ENCODE measurements at regions not wholly inside any gene's neighbourhood (a gene's known extent, or its start where the extent isn't known, plus 50 kb on each side); places are given as distances from the start of the nearest gene placed in this dataset.
"Not testable (repeated sequence)": the region's sequence is repeated elsewhere in the genome, so short reads cannot be mapped to it uniquely, and the experiment has no call there.

DNA sequence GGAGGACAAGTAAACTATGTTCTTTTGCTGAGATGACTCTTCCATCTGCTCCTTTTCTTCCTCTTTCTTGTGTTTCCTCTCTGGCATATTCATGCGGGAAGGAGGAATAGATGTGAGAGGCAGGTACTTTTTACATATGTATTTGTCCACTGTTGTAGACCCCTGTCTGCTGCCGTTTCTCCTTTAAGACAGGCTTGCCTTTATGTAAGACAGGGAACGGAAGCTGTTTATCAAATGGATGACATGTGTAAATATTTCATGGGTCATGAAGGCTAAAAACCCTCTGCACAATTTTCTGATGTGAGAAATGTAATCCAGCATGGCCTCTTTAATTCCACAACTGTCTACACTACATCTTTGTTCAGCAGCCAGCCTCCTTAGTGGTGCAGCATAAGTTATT lies 1525.5 kb upstream of the NUDT12 start:
- no peak for DNase-seq

DNA sequence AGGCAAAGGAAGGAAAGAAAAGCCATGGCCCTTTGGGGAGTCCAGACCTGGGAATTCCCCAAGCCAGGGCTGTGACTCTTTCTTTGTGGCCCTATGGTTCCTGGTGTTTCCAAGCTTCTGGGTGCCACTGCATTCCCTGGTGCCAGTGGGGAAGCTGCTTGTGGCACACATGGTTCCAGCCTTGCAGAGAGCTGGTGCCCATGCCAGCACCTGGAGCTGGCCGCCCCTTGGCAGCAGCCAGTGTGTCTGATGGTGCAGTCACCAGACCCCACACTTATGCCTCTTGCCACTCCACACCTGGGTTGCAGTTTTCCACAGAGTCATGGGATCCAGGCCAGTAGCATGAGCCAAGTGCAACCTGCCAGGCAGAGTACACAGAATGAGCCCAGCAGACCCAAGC lies 1495.3 kb upstream of the NUDT12 start:
- no peak for DNase-seq

DNA sequence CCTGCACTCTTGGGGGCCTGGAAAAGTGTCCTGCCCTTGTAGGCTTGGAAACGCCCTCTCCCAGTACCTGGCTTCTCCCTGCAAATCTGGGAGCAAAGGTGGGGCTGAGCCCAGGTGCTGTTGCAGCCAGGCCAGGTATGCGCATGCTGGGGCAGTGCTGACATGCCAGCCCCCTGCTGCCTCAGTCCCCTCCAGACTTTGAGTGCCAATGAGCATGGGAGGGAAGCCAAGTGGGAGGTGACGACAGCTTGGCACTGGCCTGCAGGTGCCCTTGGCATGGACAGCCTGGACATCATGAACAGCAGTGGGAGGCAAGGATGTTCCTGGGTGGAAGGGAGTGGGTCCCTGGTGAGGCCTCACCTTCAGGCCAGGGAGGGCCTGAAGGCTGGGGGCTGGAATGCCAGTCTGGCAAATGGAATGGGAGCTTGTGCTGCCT lies 1494.4 kb upstream of the NUDT12 start:
- DNase-seq = no peak

DNA sequence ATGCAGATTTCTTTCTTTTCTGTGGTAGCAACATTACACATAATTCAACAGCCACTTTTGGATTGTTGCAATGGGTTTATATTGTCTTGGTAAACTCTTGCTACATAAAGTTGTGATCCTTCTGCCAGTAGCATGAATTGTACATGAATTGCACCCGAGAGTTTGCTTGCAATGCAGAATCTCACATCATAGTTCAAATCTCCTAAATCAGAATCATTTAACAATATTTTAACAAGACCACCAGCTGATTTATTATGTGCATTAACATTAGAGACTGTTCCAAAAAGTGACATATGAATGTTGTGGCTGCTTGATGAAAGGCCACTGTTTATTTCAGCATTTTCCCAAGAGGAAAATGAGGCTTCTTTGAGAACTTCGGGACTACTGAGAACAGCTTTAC lies 1491.8 kb upstream of the NUDT12 start:
- DNase-seq = no peak

DNA sequence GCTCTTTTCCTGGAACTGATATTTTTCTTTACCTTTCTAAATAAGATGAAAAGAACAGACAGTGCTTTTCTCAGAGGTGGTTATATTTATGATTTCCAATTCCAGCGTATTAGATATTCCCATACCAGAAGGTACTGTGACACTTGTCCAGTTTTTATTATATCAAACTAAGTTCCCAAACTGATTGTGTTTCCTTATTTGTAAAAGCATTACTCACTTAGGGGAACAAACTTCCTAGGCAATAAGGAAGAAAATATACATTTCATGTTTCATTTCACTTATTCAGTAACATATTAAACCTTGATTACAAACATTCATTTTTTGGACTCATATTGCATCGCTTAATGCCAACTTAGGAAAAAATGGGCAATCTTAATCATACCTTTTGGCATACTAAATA lies 1480.0 kb upstream of the NUDT12 start:
- DNase-seq = no peak

DNA sequence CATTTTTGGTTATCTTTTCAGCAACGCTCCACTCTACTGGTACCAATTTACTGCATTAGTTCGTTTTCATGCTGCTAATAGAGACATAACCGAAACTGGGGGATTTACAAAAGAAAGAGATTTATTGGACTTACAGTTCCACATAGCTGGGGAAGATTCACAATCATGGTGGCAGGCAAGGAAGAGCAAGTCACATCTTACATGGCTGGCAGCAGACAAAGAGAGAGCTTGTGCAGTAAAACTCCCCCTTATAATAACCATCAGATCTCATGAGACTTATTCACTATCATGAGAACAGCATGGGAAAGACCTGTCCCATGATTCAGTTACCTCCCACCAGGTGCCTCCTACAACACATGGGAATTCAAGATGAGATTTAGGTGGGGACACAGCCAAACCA lies 1474.2 kb upstream of the NUDT12 start:
- DNase-seq = not testable (repeated sequence)

DNA sequence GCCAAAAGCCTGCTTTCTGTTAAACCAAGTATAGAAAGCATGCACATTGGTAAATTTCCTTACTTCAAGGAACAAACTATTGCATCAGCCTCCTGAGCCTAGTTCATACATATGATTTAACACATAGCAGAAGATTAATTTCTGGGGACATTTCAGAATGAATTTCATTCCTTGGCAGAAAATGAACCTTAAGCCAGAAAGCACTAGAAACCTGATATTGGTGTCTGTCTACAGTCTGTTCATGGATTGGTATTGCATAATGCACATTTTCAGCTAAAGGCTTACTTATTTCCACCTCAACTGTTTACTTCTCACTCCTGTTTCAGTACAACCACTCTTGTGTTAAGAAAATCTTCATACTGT lies 1471.8 kb upstream of the NUDT12 start:
- no peak for DNase-seq

DNA sequence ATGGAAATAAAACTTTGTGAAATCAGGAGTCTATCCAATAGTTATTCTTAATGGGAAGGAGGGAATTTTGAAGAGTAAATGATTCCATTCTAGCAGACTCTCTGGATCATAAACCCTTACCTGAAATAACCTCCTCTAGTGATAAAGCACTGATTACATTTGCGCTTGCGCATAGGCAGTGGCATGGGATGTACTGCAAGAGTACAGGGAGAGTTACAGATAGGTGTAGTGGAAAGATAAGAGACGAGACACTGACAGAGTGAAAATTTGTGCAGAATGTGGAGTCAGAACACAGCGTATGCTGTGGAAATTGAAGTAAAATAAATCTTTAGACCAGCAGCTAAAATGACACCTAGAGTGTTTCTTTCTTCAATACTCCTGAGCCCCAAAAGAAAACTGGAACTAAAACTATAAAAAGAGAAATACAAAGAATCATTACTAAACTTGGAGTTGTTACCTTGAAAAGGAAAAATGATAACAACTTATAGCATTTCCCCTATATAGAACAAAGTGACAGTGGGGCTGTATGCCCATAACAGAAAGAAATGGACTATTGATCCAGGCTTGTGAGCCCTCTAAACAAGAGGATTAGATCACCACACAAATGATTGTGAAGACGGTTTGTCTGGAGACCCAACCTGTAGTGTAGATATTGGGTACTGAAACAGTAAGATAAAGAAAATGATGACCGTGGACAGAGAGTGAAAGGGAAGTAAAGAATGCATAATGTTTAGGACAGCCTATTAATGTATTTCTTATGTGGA lies 1471.2 kb upstream of the NUDT12 start:
- no peak for DNase-seq

DNA sequence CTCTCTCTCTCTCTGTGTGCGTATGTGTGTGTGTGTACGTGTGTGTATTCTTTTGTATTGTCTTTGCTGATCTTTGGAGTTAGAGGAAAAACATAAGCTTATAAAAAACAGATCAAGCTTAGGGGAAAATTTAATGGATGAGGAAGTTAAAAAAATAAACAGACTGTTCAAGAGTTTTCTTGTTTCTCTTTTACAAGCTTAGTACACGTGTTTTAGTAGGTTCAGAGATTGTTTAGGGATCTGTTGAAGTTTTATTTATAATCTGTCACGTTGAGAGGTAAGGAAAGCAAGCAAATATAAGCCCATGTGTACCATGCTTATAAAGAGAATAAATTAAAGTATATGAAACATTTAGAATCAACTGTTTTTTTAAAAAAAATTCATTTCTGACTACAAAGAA lies 1470.3 kb upstream of the NUDT12 start:
- no peak for DNase-seq

DNA sequence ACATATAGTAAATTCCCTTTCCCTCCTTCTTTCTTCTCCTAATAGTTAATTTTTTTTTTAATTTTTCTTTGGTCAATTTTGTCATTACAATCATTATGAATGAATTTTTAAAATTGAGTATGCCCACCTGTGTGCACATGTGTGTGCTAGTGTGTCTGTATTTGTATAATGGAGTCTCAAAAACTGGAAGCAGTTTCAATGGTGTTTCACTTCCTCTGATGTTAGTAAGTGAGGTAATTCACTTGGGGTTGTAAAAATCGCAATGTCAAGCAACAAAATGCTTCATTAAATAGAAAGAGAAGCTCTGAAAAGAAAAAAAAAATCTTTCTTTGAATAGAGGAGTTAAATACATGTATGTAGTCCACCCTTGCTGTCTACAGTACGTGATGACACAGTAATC lies 1467.6 kb upstream of the NUDT12 start:
- DNase-seq = no peak

DNA sequence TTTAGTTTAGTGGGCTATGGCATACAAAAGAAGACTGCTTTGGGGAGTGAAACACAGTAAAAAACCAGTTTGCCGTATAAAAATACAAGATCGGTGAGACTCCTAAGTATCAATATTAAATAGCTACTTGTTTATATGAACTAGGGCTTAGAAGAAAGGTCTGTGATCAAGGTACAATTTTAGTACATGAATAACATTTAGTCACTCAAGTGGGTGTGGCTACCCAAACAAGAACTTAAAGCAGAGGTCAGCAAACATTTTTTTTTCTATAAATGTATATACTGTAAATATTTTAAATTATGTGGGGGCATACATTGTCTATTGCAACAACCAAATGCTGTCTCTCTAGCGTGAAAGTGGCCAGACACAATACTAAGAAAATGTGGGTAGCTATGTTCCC lies 1452.5 kb upstream of the NUDT12 start:
- DNase-seq = no peak

DNA sequence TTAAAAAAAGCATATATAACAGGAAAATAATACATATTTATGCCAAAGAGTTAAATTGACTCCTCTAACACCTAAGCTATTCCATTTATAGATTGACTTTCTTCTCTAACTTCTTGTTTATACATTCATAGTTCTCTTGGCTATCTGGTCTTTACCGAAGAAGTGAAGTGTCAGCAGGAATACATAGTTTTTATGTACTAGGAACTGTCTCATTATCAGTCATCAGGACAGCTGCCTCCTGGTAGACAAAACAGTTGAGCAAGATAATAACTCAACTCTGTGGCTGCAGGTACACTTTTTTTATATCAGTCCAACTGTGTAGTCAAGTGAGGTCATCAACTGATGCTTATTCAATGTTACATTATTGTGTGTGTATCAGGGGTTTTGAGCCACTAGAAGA lies 1436.0 kb upstream of the NUDT12 start:
- no peak for DNase-seq

DNA sequence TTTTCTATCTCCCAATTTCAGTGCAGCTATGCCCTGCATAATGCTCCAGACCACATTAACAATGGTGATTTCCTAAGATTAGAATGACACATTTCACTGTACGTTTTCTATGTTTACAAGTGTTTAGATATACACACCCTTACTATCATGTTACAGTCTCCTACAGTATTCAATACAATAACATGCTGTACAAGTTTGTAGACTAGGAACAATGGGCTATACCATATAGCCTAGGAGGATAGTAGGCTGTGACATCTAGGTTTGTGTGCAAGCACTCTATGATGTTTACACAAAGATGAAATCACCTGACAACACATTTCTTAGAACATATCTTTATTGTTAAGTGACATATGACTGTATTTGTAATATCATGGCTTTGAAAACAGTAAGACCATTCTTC lies 1435.6 kb upstream of the NUDT12 start:
- no peak for DNase-seq

DNA sequence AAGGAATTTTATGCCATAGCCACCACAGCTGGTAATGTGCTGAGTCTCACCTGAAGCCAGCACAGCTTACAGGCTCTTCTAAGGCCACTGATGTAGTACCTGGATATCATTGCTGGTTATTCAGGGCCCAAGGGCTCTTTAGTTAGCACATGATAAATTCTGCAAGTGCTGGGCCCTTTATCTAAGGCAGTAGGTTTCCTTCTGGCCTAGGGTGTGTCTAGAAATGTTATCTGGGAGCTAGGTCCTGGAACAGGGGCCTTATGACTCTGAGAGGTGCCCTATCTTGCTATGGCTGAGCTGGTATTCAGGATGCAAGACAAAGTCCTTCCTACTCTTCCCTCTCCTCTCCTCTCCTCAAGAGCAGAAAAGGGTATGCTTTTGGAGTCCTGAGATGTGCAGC lies 1424.5 kb upstream of the NUDT12 start:
- DNase-seq = no peak

DNA sequence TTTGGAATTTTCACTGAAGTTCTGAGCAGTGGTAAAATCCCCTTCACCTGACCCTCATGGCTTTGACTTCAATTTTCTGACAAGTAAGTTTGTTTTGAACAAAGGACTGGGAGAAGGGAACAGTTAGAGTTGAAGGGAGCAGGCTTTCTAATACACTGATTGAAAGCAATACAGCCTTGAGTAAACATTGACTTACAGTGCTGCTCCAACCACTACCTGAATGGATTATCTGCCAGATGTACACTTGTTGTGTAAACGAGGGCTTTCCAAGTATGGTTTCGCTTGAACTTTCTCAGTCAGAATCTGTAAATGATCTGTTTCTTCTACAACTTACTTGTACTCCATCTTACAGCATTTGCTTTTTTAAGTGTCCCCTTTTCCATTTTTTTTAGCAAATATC lies 1414.9 kb upstream of the NUDT12 start:
- no peak for DNase-seq

DNA sequence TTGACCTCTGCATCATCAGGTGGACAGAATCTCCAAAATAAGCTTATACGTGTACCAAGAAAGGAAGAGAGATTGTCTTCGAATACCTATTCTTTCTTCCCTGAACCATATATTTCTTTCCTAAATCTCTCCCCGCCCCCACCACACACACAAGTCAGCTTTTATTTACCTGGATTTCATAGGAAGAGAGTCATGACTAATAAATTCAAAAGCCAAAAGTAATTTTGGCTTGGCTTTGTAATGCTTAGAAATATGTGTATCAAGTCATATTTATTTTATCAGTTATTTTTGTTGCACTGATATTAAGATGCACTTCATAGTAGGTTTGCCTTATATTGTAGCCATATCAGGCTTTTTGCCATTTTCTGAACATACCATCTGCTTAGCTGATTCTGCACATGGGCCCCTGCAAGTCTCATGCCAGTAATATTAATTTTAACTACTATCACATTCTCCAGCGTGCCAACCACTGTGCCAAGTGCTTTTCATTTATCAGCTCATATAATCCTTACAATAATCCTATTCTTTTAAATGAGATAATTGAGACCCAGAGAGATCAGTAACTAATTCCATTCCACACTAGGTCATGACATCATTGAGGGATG lies 1405.3 kb upstream of the NUDT12 start:
- no peak for DNase-seq

DNA sequence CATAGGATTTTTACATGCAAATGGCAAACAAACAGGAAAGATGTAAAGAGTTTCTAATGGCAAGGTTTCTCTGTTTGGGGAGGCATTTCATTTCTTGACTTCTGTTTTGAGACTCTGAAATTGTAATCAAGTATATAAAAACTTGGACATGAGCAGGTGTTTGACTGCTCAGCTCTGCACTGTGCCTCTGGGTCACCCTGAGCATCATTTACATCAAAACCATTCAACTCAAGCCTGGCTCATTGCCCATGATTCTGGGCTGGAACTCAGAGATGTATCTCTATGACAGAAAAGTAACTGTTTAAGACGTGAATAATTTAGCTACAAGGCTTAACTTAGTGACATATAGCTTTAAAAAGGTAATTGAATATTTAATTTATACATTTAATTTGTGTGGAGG lies 1402.4 kb upstream of the NUDT12 start:
- no peak for DNase-seq

DNA sequence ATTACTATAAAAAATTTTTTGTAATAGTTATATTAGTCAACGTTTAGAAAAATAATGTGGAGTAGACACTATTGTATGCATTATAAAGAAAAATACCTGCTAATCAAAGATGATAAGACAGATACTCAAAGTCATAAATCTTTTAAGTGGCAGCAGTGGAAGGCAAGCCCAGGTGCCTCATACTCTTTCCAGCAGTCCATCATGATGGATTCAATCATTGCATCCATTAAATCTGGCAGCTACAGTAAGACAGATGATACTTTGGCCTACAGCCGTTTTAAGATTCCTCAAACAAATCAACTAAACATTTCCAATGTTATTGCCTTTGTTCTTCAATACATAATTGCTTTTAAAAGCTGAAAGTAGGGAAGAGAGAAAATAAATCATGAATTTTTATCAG lies 1392.9 kb upstream of the NUDT12 start:
- DNase-seq = no peak

DNA sequence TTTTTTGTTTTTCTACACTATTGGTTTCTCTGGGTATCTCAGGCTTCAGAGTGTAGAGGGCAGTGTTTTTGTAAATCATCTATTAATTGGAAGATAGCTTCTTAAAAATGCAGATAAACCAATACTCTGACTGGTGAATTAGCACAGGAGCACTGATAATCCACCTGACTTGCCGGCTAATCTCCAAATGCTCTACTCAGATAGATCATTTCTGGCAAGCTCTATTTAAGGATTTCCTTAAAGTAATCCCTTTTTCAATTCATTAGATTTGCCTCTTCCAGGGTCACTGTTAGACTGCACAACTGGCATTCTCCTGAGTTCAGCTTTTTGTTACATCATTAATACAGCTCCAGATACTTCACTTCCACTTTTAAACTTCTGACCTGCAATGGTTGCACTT lies 1390.3 kb upstream of the NUDT12 start:
- DNase-seq = no peak

DNA sequence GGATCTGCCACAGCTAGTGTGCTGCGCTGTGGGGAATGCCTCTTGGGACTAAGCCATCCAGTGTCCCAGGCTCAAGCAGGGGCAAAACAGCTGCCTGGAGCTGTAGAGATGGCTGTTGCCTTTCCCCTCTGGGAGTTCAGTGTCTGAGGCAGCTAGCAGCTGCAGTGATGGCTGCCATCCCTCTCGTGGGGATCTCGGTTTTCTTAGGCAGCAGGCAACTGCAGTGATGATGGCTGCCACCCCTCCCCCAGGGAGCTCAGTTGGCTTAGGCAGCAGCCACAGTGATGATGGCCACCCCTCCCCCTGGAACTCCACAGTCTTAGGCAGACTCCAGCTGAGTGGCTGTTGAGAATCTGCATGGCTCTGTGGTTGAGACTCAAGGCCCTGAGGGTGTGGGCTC lies 1389.2 kb upstream of the NUDT12 start:
- DNase-seq = no peak

DNA sequence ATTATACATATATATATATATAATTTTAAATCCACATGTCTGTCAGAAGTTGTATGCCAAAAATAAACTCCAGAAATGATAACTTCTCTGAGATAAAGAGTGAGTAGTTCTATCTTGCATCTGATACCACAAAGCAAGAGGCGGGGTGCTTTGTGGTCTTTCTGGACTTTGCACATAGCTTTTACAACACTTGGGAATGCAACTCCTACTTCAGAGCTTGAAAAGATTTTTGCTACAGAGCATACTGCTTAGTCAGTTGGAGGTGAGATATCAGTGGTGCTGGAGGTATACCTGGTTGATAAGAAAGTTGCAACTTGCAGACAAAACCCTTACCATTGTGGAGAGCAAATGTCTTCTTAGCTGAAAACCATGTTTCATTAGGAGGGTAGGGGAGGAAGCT lies 1384.5 kb upstream of the NUDT12 start:
- DNase-seq = no peak

DNA sequence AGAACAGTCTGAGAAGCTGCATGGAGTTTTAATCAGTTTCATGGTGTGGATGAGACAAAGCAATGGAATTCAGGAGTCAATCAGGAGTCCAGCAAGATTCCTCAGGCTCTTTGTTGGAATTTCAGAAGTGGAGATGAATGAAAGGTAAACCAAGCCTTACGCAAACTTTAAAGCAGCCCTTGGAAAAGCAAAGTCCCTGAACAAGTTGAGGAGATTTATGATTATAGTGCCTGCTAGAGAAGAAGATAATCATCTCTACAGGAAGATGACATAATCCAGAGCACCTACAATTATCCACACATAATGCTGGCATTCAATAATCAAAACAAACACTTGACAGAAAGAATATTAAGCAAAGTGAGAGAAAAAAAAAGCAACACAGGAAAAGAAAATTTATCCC lies 1380.1 kb upstream of the NUDT12 start:
- DNase-seq = no peak

DNA sequence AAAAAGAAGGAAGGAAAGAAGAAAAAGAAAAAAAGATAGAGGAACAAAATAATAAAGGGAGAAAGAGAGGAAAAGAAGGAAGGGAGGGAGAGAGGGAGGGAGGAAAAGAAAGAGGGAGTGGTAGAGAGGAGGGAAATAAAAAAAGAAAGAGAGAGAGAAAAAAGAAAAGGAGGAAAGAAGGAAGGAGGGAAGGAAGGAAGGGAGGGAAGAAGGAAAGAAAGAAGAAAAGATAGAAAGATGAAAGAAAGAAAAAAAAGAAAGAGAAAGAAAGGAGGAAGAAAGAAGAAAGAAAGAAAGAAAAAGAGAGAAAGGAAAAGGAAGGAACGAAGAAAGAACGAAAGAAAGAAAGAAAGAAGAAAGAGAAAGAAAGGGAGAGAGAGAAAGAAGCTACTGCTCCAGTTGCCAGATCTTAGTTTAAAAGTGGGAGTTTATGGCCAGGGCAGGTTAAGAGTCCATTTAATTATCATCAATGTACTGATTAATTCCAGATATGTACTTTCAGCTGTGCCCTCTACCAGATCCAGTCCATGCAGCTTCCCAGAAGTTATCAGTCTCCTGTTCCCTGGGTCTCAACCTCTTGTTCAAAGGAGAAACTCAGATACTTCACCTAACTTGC lies 1378.5 kb upstream of the NUDT12 start:
- DNase-seq = no peak

DNA sequence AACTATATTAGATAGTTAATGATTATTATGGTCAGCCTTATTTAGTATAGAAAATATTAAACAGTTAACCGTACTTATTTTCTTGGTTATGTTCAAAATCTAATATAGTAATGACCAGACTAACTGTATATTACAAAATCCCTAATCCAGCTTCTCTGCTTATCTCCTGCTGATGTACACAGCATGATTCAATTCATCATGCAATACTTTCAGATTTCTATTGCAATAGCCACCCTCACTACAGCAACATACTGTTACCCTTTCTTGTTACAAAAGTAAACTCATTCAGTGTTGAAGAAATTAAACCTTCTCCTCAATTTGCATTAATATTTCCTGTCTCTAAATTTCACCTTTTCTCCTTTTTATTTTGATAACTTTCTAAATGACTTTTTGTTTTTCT lies 1375.0 kb upstream of the NUDT12 start:
- DNase-seq = no peak

DNA sequence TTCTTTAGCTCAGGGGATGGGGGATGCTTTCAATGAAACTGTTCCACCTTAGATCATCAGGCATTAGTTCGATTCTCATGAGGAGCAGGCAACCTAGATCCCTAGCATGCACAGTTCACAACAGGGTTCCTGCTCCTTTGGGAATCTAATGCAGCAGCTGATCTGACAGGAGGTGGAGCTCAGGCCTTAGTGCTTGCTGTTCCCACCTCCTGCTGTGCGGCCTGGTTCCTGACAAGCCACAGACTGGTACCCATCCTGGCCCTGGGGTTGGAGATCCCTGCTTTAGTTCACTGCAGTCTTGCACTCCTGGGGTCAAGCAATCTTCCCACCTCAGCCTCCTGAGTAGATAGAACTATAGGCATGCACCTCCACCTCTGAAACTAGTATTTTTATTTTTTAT lies 1369.8 kb upstream of the NUDT12 start:
- DNase-seq = no peak
